ENCODE measurements at regions not wholly inside any gene's neighbourhood (a gene's known extent, or its start where the extent isn't known, plus 50 kb on each side); places are given as distances from the start of the nearest gene placed in this dataset.

- FAIRE-seq (no peak), DNase-seq (ENCODE audit: insufficient read length, low spot score) (no peak)
- TF ChIP-seq SPI1 (IDR thresholded peaks at IDR 0.05; ENCODE audit: low read depth, low read length): no peak
- TF ChIP-seq POU2F2 (IDR thresholded peaks at IDR 0.05; ENCODE audit: low read depth, low read length): no peak
- TF ChIP-seq POLR2A (IDR thresholded peaks at IDR 0.05; ENCODE audit: low read depth, low read length): no peak
- TF ChIP-seq PAX5 (IDR thresholded peaks at IDR 0.05; ENCODE audit: insufficient read depth, low read length, severe bottlenecking): no peak
- no peak for TF ChIP-seq TAF1 (IDR thresholded peaks at IDR 0.05; ENCODE audit: low read depth, low read length)
- no peak for TF ChIP-seq POLR2AphosphoS5 (IDR thresholded peaks at IDR 0.05; ENCODE audit: low read depth, low read length)
These were observed 175.4 kb upstream of the CADPS start for GRCh38 chr3:63050548-63051177.

DNA sequence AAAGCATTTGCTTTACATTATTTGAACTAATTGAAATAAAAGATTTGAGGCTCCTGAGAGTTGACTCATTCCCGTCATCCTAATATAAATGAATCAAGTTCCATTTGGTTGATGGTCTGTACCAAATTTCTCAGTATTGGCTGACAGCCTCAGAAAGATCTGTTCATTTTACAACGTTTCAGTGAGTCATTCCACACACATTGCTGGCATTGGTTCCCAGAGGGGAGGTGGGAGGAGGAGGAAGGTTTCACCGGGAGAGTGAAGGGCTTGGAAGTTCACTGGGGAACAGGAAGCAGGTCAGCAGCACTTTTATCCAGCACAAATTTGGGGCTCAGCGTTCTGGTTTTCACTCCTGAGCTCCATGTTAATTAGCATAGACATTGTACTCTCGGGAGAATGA is 176.7 kb upstream of the CADPS start:
- TF ChIP-seq POU2F2 (IDR thresholded peaks at IDR 0.05; ENCODE audit: low read depth, low read length): no peak
- no peak for TF ChIP-seq POLR2AphosphoS5 (IDR thresholded peaks at IDR 0.05; ENCODE audit: low read depth, low read length)
- TF ChIP-seq PAX5 (IDR thresholded peaks at IDR 0.05; ENCODE audit: insufficient read depth, low read length, severe bottlenecking): no peak
- TF ChIP-seq SPI1 (IDR thresholded peaks at IDR 0.05; ENCODE audit: low read depth, low read length): no peak
- no peak for TF ChIP-seq TAF1 (IDR thresholded peaks at IDR 0.05; ENCODE audit: low read depth, low read length)
- TF ChIP-seq POLR2A (IDR thresholded peaks at IDR 0.05; ENCODE audit: low read depth, low read length): no peak
- no peak for DNase-seq (ENCODE audit: insufficient read length, low spot score)
- no peak for FAIRE-seq

- FAIRE-seq: no peak
- DNase-seq (ENCODE audit: insufficient read length, low spot score): no peak
- TF ChIP-seq PAX5 (IDR thresholded peaks at IDR 0.05; ENCODE audit: insufficient read depth, low read length, severe bottlenecking) (no peak), POU2F2 (IDR thresholded peaks at IDR 0.05; ENCODE audit: low read depth, low read length) (no peak), TAF1 (IDR thresholded peaks at IDR 0.05; ENCODE audit: low read depth, low read length) (no peak), SPI1 (IDR thresholded peaks at IDR 0.05; ENCODE audit: low read depth, low read length) (no peak), POLR2AphosphoS5 (IDR thresholded peaks at IDR 0.05; ENCODE audit: low read depth, low read length) (no peak), POLR2A (IDR thresholded peaks at IDR 0.05; ENCODE audit: low read depth, low read length) (no peak)
These were observed 181.7 kb upstream of the CADPS start for GRCh38 chr3:63056932-63057331.

DNA sequence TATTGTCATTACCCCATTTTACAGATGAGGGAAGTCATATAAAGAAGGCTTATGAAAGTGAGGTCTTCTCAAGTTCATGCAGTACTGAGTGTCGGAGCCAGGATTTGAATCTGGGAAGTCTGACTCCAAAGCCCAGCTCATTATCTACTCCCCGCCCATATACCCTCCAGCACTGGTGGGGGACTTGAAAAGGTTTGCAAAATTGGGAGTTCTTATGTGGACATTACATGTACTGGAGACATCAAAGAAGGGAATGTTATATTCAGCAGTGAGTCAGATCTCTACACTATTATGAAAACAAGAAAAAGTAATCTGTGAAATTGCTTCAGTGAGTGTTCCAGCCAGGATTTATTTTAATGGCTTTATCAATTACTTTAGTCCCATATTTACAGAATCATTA is 185.2 kb upstream of the CADPS start:
- no peak for FAIRE-seq
- TF ChIP-seq POU2F2 (IDR thresholded peaks at IDR 0.05; ENCODE audit: low read depth, low read length) (no peak), TAF1 (IDR thresholded peaks at IDR 0.05; ENCODE audit: low read depth, low read length) (no peak), POLR2AphosphoS5 (IDR thresholded peaks at IDR 0.05; ENCODE audit: low read depth, low read length) (no peak), PAX5 (IDR thresholded peaks at IDR 0.05; ENCODE audit: insufficient read depth, low read length, severe bottlenecking) (no peak), SPI1 (IDR thresholded peaks at IDR 0.05; ENCODE audit: low read depth, low read length) (no peak), POLR2A (IDR thresholded peaks at IDR 0.05; ENCODE audit: low read depth, low read length) (no peak)
- no peak for DNase-seq (ENCODE audit: insufficient read length, low spot score)

DNA sequence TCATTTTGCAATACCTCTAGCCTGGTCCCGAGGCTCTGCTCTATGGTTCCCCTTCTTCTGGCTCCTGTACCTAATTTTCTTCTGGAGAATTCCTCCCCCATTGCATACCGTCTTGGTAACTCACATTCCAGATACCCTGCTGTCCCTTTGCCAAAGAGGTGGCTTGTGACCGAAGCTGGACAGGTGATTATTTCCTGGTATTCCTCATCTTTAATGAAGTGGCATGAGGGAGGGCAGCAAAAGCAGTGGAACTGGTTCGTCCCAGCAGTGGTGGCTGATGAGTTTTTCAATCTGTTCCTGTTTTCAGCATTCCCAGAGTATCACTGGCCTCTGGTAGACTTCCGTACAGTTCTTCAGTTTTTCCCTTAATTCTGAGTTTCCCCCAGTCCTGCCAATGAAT is 186.2 kb upstream of the CADPS start:
- DNase-seq (ENCODE audit: insufficient read length, low spot score): no peak
- FAIRE-seq: no peak
- TF ChIP-seq POLR2AphosphoS5 (IDR thresholded peaks at IDR 0.05; ENCODE audit: low read depth, low read length) (no peak), POU2F2 (IDR thresholded peaks at IDR 0.05; ENCODE audit: low read depth, low read length) (no peak)

- DNase-seq (ENCODE audit: insufficient read length, low spot score) (no peak), FAIRE-seq (no peak)
- no peak for TF ChIP-seq POLR2AphosphoS5 (IDR thresholded peaks at IDR 0.05; ENCODE audit: low read depth, low read length)
- TF ChIP-seq PAX5 (IDR thresholded peaks at IDR 0.05; ENCODE audit: insufficient read depth, low read length, severe bottlenecking): no peak
- no peak for TF ChIP-seq TAF1 (IDR thresholded peaks at IDR 0.05; ENCODE audit: low read depth, low read length)
- no peak for TF ChIP-seq POU2F2 (IDR thresholded peaks at IDR 0.05; ENCODE audit: low read depth, low read length)
- no peak for TF ChIP-seq SPI1 (IDR thresholded peaks at IDR 0.05; ENCODE audit: low read depth, low read length)
- no peak for TF ChIP-seq POLR2A (IDR thresholded peaks at IDR 0.05; ENCODE audit: low read depth, low read length)
These were observed 189.1 kb upstream of the CADPS start for GRCh38 chr3:63064209-63064755.

DNA sequence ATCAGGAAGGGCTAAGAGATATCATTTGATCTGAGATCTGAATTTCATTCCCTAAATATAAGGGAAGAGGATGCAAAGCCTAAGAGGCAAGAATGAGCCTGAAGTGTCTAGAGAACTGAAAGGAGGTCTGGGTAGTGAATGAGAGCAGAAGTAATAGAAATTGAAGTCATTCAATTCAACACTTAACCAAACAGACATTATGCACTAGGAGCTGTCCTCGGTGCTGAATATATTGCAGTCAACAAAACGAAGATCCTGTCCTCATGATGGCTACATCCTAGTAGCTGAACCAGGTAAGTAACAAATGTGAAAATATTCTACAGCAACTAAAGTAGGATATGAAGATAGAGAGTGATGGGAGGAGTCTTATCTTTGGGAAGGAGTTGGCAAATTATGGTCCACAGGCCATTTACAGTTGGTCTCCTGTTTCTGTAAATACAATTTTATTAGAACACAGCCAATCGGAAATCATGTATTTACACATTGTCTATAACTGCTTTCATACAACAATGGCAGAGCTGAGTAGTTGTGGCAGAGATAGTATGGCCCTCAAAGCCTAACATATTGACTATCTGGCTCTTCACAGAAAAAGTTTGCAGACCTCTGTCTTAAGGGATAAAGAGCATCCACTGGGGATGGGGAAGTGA is 192.9 kb upstream of the CADPS start:
- FAIRE-seq: peak; percentile 55
- DNase-seq (ENCODE audit: insufficient read length, low spot score): peak; percentile 2

GRCh38 chr3:63069806-63070475 is 194.7 kb upstream of the CADPS start:
- TF ChIP-seq PAX5 (IDR thresholded peaks at IDR 0.05; ENCODE audit: insufficient read depth, low read length, severe bottlenecking): no peak
- FAIRE-seq (no peak), DNase-seq (ENCODE audit: insufficient read length, low spot score) (no peak)

More for the DNA sequence above, 192.9 kb upstream of the CADPS start:
- TF ChIP-seq POLR2AphosphoS5 (IDR thresholded peaks at IDR 0.05; ENCODE audit: low read depth, low read length): no peak
- no peak for TF ChIP-seq SPI1 (IDR thresholded peaks at IDR 0.05; ENCODE audit: low read depth, low read length)
- no peak for TF ChIP-seq POU2F2 (IDR thresholded peaks at IDR 0.05; ENCODE audit: low read depth, low read length)
- TF ChIP-seq TAF1 (IDR thresholded peaks at IDR 0.05; ENCODE audit: low read depth, low read length): no peak
- TF ChIP-seq POLR2A (IDR thresholded peaks at IDR 0.05; ENCODE audit: low read depth, low read length): no peak
- TF ChIP-seq PAX5 (IDR thresholded peaks at IDR 0.05; ENCODE audit: insufficient read depth, low read length, severe bottlenecking): no peak

DNA sequence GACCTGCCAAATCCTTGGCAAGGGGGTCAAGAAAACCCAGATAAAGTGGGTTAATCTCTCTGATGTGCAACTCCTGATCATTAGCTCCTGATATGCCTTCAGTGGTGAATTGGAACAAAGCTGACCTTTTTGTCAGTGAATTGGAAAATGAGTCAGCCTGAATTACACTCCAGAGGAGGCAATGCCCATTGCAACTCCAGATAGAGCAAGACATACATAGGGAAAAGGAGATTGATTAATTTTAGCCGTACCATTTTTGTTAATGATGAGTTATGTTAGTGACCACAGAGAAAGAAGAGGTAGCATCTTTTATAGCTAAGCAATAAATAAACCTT is 195.2 kb upstream of the CADPS start:
- FAIRE-seq: no peak
- TF ChIP-seq PAX5 (IDR thresholded peaks at IDR 0.05; ENCODE audit: insufficient read depth, low read length, severe bottlenecking) (no peak), SPI1 (IDR thresholded peaks at IDR 0.05; ENCODE audit: low read depth, low read length) (no peak), POU2F2 (IDR thresholded peaks at IDR 0.05; ENCODE audit: low read depth, low read length) (no peak)
- no peak for DNase-seq (ENCODE audit: insufficient read length, low spot score)

DNA sequence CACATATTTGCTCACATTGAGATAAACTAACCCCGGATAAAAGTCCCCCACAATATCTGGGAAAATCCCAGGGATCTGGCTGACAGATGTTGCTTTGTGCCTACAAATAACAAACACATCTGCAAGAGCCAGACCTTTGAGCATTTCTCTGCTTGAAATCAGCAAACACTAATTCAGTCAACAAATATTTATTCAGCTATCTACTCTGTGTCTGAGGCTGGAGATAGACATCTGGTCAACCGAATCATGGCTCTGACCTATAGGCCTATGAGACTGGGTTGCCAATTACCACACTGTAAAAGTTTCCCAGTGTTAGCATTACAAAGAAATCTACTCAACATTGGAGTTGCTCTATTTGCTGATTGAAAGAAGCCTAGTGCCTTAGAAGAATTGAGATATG is 201.1 kb upstream of the CADPS start:
- no peak for DNase-seq (ENCODE audit: insufficient read length, low spot score)
- no peak for FAIRE-seq
- TF ChIP-seq PAX5 (IDR thresholded peaks at IDR 0.05; ENCODE audit: insufficient read depth, low read length, severe bottlenecking) (no peak), TAF1 (IDR thresholded peaks at IDR 0.05; ENCODE audit: low read depth, low read length) (no peak)
